ENCODE measurements at regions not wholly inside any gene's neighbourhood (a gene's known extent, or its start where the extent isn't known, plus 50 kb on each side); places are given as distances from the start of the nearest gene placed in this dataset.

DNA sequence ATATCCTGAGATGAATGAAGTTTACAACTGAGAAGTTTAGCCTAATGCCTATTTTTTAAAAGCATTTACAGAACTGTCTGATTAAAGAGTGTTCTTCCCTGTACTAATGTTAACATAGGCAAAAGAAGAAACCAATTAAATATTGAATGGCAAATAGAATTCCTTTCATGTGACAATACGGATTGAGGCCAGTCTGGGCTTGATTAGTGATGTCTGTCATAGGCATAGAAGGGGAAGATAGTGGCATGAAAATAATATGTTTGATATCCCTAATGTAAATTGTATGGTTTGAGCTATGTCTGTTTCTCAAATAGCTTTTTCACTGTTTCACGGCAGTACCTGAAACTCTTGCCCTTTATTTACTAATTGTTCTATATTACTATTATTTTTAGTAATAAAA lies 443.1 kb upstream of the CLINT1 start:
- H3K27me3 ChIP-seq (ENCODE audit: insufficient read depth, low read depth) = 0 out of 2 replicates have a peak, but pooled peaks cover 2% of the 10 kb centered on the region
- no peaks in the 10 kb centered on the region for H3K9me2 ChIP-seq (ENCODE audit: insufficient read depth)
- ChIA-PET CTCF (no interaction called here), POLR2A (ENCODE audit: unreplicated experiment) (no interaction called here)
- H3F3A ChIP-seq (ENCODE audit: insufficient read depth, low read depth) = no peaks in the 10 kb centered on the region
- no peaks in the 10 kb centered on the region for H3K79me2 ChIP-seq (ENCODE audit: low read depth)
- TF ChIP-seq EZH2 (IDR thresholded peaks at IDR 0.05; ENCODE audit: low read depth) = no peak
- TF ChIP-seq, protein P1, sequence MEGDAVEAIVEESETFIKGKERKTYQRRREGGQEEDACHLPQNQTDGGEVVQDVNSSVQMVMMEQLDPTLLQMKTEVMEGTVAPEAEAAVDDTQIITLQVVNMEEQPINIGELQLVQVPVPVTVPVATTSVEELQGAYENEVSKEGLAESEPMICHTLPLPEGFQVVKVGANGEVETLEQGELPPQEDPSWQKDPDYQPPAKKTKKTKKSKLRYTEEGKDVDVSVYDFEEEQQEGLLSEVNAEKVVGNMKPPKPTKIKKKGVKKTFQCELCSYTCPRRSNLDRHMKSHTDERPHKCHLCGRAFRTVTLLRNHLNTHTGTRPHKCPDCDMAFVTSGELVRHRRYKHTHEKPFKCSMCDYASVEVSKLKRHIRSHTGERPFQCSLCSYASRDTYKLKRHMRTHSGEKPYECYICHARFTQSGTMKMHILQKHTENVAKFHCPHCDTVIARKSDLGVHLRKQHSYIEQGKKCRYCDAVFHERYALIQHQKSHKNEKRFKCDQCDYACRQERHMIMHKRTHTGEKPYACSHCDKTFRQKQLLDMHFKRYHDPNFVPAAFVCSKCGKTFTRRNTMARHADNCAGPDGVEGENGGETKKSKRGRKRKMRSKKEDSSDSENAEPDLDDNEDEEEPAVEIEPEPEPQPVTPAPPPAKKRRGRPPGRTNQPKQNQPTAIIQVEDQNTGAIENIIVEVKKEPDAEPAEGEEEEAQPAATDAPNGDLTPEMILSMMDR (conservative IDR thresholded peaks at IDR 0.05) = no peak
- H4K20me1 ChIP-seq (ENCODE audit: insufficient read depth) = no peaks in the 10 kb centered on the region; the same call in 1 of the 2 replicates
- H2AFZ ChIP-seq = no peak overlapping the region
- DNase-seq = no peak
- no TSS peak for BruUV-seq (replicated peaks)
- no peaks in the 10 kb centered on the region for H3K4me1 ChIP-seq (replicated peaks; ENCODE audit: insufficient read depth)
- no peak overlapping the region for H3K4me2 ChIP-seq
- no peaks in the 10 kb centered on the region for H3K9me3 ChIP-seq (ENCODE audit: insufficient read depth, low read depth)
- no peaks in the 10 kb centered on the region for H3K36me3 ChIP-seq (ENCODE audit: low read depth)
- H3K27ac ChIP-seq = no peak overlapping the region
- no peak overlapping the region for H3K4me3 ChIP-seq
- intact Hi-C loops (cut with micrococcal nuclease; ENCODE audit: unreplicated experiment) = no loop called here

DNA sequence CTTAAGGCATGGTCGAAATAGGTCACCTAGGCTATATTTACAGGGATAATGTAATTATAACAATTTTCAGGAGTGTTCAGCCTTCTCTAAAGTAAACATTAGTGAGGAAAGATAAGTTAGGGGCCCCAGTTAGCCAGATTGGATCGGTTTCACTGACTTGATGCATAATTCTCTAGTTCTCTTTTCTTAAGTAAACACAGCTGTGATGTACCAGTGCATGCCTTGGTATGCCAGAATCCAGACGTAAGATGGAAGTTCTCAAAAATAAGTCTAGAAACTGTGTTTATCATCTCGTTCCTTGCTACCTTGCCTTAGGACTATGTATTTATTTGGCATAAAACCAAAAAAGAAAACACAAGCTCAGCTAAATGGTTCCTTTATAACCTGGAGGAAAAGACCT lies 442.2 kb upstream of the CLINT1 start:
- H4K20me1 ChIP-seq (ENCODE audit: insufficient read depth) = no peaks in the 10 kb centered on the region; the same call in 1 of the 2 replicates

GRCh38 chr5:158300256-158300655 lies 441.3 kb upstream of the CLINT1 start:
- H2AFZ ChIP-seq = no peak overlapping the region
- TF ChIP-seq, protein P1 (conservative IDR thresholded peaks at IDR 0.05) = no peak
- no peak for TF ChIP-seq EZH2 (IDR thresholded peaks at IDR 0.05; ENCODE audit: low read depth)
- POLR2A ChIA-PET (ENCODE audit: unreplicated experiment) = no interaction called here

More for the DNA sequence above, 442.2 kb upstream of the CLINT1 start:
- Histone ChIP-seq H3K9me2 (ENCODE audit: insufficient read depth) (no peaks in the 10 kb centered on the region), H3K36me3 (ENCODE audit: low read depth) (no peaks in the 10 kb centered on the region), H3K4me1 (replicated peaks; ENCODE audit: insufficient read depth) (no peaks in the 10 kb centered on the region), H3K9me3 (ENCODE audit: insufficient read depth, low read depth) (no peaks in the 10 kb centered on the region), H3K79me2 (ENCODE audit: low read depth) (no peaks in the 10 kb centered on the region), H3K27me3 (ENCODE audit: insufficient read depth, low read depth) (no peaks in the 10 kb centered on the region), H2AFZ (no peak overlapping the region), H3K27ac (no peak overlapping the region), H3K4me2 (no peak overlapping the region), H3F3A (ENCODE audit: insufficient read depth, low read depth) (no peaks in the 10 kb centered on the region), H3K4me3 (no peak overlapping the region)
- TF ChIP-seq EZH2 (IDR thresholded peaks at IDR 0.05; ENCODE audit: low read depth) = no peak
- TF ChIP-seq, protein P1 (conservative IDR thresholded peaks at IDR 0.05) = no peak
- POLR2A ChIA-PET (ENCODE audit: unreplicated experiment) = no interaction called here
- no peak for DNase-seq
- CTCF ChIA-PET = no interaction called here
- no TSS peak for BruUV-seq (replicated peaks)
- intact Hi-C loops (cut with micrococcal nuclease; ENCODE audit: unreplicated experiment) = no loop called here

More at GRCh38 chr5:158300256-158300655, 441.3 kb upstream of the CLINT1 start:
- H3K4me1 ChIP-seq (replicated peaks; ENCODE audit: insufficient read depth) = no peaks in the 10 kb centered on the region
- intact Hi-C loops (cut with micrococcal nuclease; ENCODE audit: unreplicated experiment) = no loop called here
- no peaks in the 10 kb centered on the region for H3F3A ChIP-seq (ENCODE audit: insufficient read depth, low read depth)
- H3K9me3 ChIP-seq (ENCODE audit: insufficient read depth, low read depth) = no peaks in the 10 kb centered on the region
- H3K27ac ChIP-seq = no peak overlapping the region
- CTCF ChIA-PET = no interaction called here
- no peak overlapping the region for H3K4me3 ChIP-seq
- DNase-seq = no peak
- BruUV-seq (replicated peaks) = no TSS peak
- H3K36me3 ChIP-seq (ENCODE audit: low read depth) = no peaks in the 10 kb centered on the region
- no peaks in the 10 kb centered on the region for H3K27me3 ChIP-seq (ENCODE audit: insufficient read depth, low read depth)
- no peak overlapping the region for H3K4me2 ChIP-seq
- no peaks in the 10 kb centered on the region for H3K9me2 ChIP-seq (ENCODE audit: insufficient read depth)
- H4K20me1 ChIP-seq (ENCODE audit: insufficient read depth) = no peaks in the 10 kb centered on the region; the same call in 1 of the 2 replicates
- H3K79me2 ChIP-seq (ENCODE audit: low read depth) = no peaks in the 10 kb centered on the region
